ENCODE measurements at regions not wholly inside any gene's neighbourhood (a gene's known extent, or its start where the extent isn't known, plus 50 kb on each side); places are given as distances from the start of the nearest gene placed in this dataset.

GRCh38 chr3:159929171-159930141 lies 59.2 kb upstream of the IL12A start:
- TF ChIP-seq CTCF (IDR thresholded peaks at IDR 0.05; ENCODE audit: insufficient read depth, low read length, poor library complexity, severe bottlenecking) = peak; percentile 37
- no peak overlapping the region for H3K4me3 ChIP-seq (ENCODE audit: low read depth, low read length)
- peak; percentile 14 for DNase-seq (ENCODE audit: low read depth)

GRCh38 chr3:159934216-159934615 lies 54.4 kb upstream of the IL12A start:
- Histone ChIP-seq H3K36me3 (ENCODE audit: control insufficient read depth, insufficient read depth, low read length) (no peaks in the 10 kb centered on the region), H3K27me3 (ENCODE audit: control insufficient read depth, insufficient read depth, low read length) (no peaks in the 10 kb centered on the region), H3K4me3 (ENCODE audit: low read depth, low read length) (no peak overlapping the region)
- no peak for DNase-seq (ENCODE audit: low read depth)
- no peak for TF ChIP-seq CTCF (IDR thresholded peaks at IDR 0.05; ENCODE audit: insufficient read depth, low read length, poor library complexity, severe bottlenecking)

More at GRCh38 chr3:159929171-159930141, 59.2 kb upstream of the IL12A start:
- no peaks in the 10 kb centered on the region for H3K27me3 ChIP-seq (ENCODE audit: control insufficient read depth, insufficient read depth, low read length)
- H3K36me3 ChIP-seq (ENCODE audit: control insufficient read depth, insufficient read depth, low read length) = no peaks in the 10 kb centered on the region

- no peaks in the 10 kb centered on the region for H3K27me3 ChIP-seq (ENCODE audit: control insufficient read depth, insufficient read depth, low read length)
- no peak for TF ChIP-seq CTCF (IDR thresholded peaks at IDR 0.05; ENCODE audit: insufficient read depth, low read length, poor library complexity, severe bottlenecking)
- H3K4me3 ChIP-seq (ENCODE audit: low read depth, low read length) = no peak overlapping the region
- no peak for DNase-seq (ENCODE audit: low read depth)
- H3K36me3 ChIP-seq (ENCODE audit: control insufficient read depth, insufficient read depth, low read length) = no peaks in the 10 kb centered on the region
Observed at GRCh38 chr3:159936541-159936940, 52.1 kb upstream of the IL12A start.

GRCh38 chr3:159937561-159938166 lies 51.0 kb upstream of the IL12A start:
- TF ChIP-seq CTCF (IDR thresholded peaks at IDR 0.05; ENCODE audit: insufficient read depth, low read length, poor library complexity, severe bottlenecking) = no peak
- Histone ChIP-seq H3K4me3 (ENCODE audit: low read depth, low read length) (no peak overlapping the region), H3K27me3 (ENCODE audit: control insufficient read depth, insufficient read depth, low read length) (no peaks in the 10 kb centered on the region), H3K36me3 (ENCODE audit: control insufficient read depth, insufficient read depth, low read length) (no peaks in the 10 kb centered on the region)
- DNase-seq (ENCODE audit: low read depth) = no peak

GRCh38 chr3:159938714-159939113 lies 49.9 kb upstream of the IL12A start:
- H3K4me3 ChIP-seq (ENCODE audit: low read depth, low read length) = no peak overlapping the region
- no peak for TF ChIP-seq CTCF (IDR thresholded peaks at IDR 0.05; ENCODE audit: insufficient read depth, low read length, poor library complexity, severe bottlenecking)
- no peaks in the 10 kb centered on the region for H3K36me3 ChIP-seq (ENCODE audit: control insufficient read depth, insufficient read depth, low read length)
- no peaks in the 10 kb centered on the region for H3K27me3 ChIP-seq (ENCODE audit: control insufficient read depth, insufficient read depth, low read length)
- DNase-seq (ENCODE audit: low read depth) = no peak
